Dermis microvascular lymphatic vessel endothelial cell (primary cell): ENCODE measurements at regions not wholly inside any gene's neighbourhood (a gene's known extent, or its start where the extent isn't known, plus 50 kb on each side); places are given as distances from the start of the nearest gene placed in this dataset.
"Not testable (repeated sequence)": the region's sequence is repeated elsewhere in the genome, so short reads cannot be mapped to it uniquely, and the experiment has no call there.

Source experiments
- DNase-seq, 2 donors: peaks; one replicate each; pipeline versions ENCODE4 v3.0.0 to v3.0.0-alpha.2; 2010; ENCODE audit warnings: low read depth in 2 of 2

DNA sequence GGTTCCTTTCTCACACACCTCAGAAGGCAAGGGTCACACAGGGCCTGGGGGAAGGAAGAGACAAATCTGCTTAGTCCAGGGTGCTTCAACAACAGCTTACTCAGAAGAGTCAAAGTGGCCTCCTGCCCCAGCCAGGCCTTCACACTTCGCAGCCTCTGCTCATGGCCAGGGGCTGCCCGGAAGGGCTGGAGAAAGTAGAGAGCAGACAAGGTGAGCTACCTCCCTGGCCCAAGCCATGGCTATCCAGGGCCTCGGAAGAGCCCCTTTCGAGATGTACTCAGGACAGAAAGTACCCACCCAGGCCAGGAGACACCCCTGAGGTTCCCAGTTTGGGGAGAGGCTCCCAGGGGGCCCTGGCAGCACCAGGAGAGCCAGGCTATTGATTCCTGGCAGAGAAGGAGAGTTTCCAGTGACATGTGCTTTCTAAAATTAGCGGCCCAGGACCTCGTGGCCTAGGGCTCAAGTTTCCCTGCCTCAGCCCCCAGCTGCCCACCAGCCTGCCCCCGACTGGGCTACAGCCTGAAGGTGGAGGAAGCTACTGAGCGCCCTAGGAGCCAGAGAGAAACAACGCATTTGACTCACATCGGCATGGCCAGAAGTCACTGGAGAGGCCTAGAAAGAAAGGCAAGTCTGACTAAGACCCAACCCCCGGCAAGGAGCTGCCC lies 533.2 kb downstream of the TP53TG3F start:
- not testable (repeated sequence) for DNase-seq

DNA sequence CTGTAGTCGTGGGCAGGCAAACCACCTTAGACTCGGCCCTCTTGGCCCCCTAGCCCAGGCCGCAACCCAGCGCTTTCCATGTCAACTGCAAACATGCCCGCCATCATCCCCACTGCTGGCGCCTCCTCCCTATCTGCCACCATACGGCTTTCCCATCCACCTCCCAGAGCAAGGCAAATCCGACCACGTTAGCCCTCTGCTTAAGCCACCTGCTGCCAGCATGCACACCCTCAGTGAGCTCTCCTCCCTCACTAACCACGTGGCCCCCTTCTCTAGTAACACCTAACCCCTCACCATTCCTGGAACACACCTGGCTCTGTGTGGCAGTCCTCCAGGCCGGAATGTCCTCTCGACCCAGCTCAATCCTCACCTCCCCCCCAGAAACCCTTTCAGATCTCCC lies 534.8 kb downstream of the TP53TG3F start:
- not testable (repeated sequence) for DNase-seq

DNA sequence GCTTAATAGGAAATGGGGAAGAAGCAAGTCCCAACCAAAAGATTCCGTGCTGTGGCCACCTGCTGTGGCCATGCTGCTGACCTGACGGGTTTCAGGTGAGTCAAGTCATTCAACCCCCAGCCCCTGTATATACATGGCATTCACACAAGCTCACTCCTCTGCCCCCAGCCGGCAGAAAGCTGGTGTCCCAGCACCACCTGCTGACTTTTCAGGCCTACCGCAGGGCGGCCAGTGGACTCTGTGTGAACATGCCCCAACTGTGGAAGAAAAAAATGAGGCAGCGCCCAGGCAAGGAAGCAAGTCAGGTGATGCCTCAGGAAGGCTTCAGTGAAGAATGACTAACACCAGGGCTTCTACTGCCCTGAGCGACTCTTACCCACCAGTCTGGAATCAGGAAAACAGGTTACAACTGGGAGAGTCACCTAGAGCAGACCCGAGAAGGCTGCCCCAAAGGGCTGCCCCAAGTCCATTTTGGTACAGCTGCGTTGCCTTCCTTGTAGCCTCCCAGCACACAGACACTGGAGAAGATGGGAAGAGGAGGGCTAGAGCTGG lies 536.5 kb downstream of the TP53TG3F start:
- DNase-seq = not testable (repeated sequence)

DNA sequence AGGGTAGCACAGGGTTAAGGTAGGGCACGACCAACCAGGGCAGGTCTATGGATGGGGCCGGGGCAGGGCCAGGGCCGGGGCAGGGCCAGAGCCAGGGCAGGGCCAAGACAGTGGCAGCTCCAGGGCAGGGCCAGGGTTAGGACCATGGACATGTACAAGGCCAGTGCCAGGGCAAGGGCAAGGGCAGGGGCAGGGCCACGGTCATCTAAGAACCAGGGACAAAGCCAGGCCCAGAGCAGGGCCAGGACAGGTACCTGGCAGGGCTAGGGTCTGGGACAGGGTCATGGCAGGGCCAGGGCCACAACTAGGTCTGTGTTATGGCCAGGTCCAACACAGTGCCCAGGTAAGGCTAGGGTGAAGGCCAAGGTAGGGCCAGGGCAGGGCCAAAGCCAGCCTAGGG lies 541.8 kb downstream of the TP53TG3F start:
- DNase-seq = not testable (repeated sequence)

- not testable (repeated sequence) for DNase-seq
Observed at GRCh38 chr16:34001961-34002360, 542.5 kb downstream of the TP53TG3F start.

- not testable (repeated sequence) for DNase-seq
Observed at GRCh38 chr16:34014841-34015820, 555.7 kb downstream of the TP53TG3F start.

DNA sequence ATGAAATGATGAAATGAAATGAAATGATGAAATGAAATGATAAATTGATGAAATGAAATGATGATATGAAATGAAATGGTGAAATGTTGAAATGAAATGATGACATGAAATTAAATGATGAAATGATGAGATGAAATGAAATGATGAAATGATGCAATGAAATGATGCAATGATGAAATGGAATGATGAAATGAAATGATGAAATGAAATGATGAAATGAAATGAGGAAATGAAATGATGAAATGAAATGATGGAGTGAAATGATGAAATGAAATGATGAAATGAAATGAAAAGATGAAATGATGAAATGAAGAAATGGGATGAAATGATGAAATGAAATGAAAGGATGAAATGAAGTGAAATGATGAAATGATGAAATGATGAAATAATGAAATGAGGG lies 558.9 kb downstream of the TP53TG3F start:
- not testable (repeated sequence) for DNase-seq

- DNase-seq = no peak
Observed at GRCh38 chr16:34050787-34051320, 591.4 kb downstream of the TP53TG3F start.

- no peak for DNase-seq
Observed at GRCh38 chr16:34054137-34054536, 594.7 kb downstream of the TP53TG3F start.

- DNase-seq = no peak
Observed at GRCh38 chr16:34054969-34055368, 595.6 kb downstream of the TP53TG3F start.

- not testable (repeated sequence) for DNase-seq
Observed at GRCh38 chr16:34062620-34063253, 603.3 kb downstream of the TP53TG3F start.

DNA sequence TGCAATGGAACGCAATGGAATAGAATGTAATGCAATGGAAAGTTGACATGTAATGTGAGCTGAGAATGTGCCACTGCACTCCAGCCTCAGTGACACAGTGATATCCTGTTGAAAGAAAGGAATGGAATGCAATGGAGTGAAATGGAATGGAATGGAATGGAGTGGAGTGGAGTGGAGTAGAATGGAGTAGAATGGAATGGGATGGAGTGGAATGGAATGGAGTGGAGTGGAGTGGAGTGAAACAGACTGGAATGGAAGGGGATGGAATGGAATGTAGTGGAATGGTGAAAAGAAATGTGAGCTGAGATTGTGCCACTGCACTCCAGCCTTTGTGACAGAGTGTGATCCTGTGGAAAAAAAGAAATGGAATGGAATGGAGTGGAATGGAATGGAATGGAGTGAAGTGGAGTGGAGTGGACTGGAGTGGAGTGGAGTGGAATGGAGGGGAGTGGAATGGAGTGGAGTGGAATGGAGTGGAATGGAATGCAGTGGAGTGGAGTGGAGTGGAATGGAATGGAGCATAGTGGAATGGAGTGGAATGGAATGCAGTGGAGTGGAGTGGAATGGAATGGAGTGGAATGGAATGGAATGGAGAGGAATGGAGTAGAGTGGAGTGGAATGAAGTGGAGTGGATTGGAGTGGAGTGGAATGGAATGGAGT lies 604.2 kb downstream of the TP53TG3F start:
- not testable (repeated sequence) for DNase-seq

DNA sequence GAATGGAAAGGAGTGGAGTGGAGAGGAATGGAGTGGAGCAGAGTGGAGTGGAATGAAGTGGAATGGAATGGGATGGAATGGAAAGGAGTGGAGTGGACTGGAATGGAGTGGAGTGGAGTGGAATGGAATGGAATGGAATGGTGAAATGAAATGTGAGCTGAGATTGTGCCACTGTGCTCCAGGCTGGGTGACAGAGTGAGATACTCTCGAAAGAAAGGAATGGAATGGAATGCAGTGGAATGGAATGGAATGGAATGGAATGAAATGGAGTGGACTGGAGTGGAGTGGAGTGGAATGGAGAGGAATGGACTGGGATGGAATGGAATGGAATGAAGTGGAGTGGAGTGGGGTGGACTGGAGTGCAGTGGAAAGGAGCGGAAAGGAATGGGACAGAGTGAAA lies 605.2 kb downstream of the TP53TG3F start:
- DNase-seq = not testable (repeated sequence)

GRCh38 chr16:34069731-34070130 lies 610.3 kb downstream of the TP53TG3F start:
- not testable (repeated sequence) for DNase-seq

- DNase-seq = peak; percentile 39 to 65
Observed at GRCh38 chr16:34078691-34079090, 619.3 kb downstream of the TP53TG3F start.

- not testable (repeated sequence) for DNase-seq
Observed at GRCh38 chr16:34085038-34085437, 625.6 kb downstream of the TP53TG3F start.

- not testable (repeated sequence) for DNase-seq
Observed at GRCh38 chr16:34095006-34095405, 635.6 kb downstream of the TP53TG3F start.

DNA sequence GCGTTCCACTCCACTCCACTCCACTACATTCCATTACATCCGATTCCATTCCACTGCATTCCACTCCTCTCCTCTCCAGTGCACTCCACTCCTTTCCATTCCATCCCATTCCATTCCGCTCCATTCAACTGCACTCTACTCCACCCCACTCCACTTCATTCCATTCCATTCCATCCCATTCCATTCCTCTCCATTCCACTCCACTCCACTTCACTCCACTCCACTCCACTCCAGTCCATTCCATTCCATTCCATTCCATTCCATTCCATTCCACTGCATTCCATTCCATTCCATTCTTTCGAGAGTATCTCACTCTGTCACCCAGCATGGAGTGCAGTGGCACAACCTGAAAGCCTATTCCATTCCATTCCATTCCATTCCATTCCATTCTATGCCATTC lies 637.5 kb downstream of the TP53TG3F start:
- DNase-seq = not testable (repeated sequence)

- not testable (repeated sequence) for DNase-seq
Observed at GRCh38 chr16:34097326-34097725, 637.9 kb downstream of the TP53TG3F start.

DNA sequence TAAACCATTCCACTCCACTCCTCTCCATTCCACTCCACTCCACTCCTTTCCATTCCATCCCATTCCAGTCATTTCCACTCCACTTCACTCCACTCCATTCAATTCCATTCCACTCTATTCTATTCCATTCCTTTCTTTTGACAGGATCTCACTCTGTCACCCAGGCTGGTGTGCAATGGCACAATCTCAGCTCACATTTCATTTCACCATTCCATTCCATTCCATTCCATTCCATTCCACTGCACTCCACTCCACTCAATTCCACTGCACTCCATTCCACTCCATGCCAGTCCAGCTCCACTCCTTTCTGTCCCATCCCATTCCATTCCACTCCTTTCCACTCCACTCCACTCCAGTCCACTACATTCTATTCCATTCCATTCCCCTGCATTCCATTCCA lies 638.6 kb downstream of the TP53TG3F start:
- DNase-seq = not testable (repeated sequence)

DNA sequence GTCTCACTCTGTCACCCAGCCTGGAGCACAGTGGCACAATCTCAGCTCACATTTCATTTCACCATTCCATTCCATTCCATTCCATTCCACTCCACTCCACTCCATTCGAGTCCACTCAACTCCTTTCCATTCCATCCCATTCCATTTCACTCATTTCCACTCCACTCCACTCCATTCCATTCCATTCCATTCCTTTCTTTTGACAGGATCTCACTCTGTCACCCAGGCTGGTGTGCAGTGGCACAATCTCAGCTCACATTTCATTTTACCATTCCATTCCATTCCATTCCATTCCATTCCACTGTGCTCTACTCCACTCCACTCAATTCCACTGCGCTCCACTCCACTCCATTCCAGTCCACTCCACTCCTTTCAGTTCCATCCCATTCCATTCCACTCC lies 639.6 kb downstream of the TP53TG3F start:
- not testable (repeated sequence) for DNase-seq
